ENCODE measurements at regions not wholly inside any gene's neighbourhood (a gene's known extent, or its start where the extent isn't known, plus 50 kb on each side); places are given as distances from the start of the nearest gene placed in this dataset.

DNA sequence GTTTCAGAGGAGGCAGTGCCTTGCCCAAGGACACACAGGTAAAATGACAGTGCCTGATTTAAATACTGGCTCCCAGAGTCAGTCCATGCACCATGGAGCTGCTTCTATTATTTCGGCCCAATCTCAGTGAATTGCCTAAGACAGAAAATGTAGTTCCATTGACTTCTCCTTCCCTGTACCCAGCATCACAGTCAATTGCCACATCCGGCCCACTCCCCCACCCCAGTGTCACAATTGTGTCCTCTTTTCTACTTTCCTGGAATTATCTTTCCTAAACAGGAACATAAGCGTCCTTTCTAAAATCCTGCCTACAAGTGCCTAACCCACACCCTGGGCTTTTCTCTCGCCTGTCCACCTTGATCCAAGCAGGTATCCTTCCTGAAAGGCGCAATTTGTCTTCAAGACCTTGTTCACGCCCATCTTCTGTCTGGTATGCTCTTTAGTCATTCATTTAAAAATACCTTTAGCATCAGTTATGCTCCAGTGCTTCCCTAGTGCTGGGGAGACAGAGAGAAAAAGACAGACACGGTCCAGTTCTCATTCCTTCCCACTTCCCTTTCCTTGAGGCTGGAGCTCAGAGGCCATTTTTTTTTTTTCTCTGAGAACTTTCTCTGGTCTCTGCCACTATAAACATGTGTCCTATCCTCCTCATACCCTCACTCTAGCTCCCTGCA, 411.4 kb downstream of the LIG4 start:
- no peak for TF ChIP-seq POLR2A (IDR thresholded peaks at IDR 0.05)
- TF ChIP-seq POLR2AphosphoS5 (IDR thresholded peaks at IDR 0.05): no peak

Measured in breast epithelium (tissue), 3 donors.